Transverse colon (tissue), 4 donors: ENCODE measurements at regions not wholly inside any gene's neighbourhood (a gene's known extent, or its start where the extent isn't known, plus 50 kb on each side); places are given as distances from the start of the nearest gene placed in this dataset.

Source experiments
- CTCF ChIP-seq, 5 experiments: fragments of 200-600 bp in 3 of 5; fragments of 450-650 bp in 2 of 5; sonication (generic) in 3 of 5; IDR thresholded peaks; 1 replicate in 2 of 5; 2 replicates in 3 of 5; pipeline ENCODE4 v1.5.1; 2016 to 2017; ENCODE audit warnings: antibody characterized with exemption in 5 of 5, inconsistent platforms in 3 of 5, mild to moderate bottlenecking in 2 of 5, moderate library complexity in 1 of 5
- POLR2AphosphoS5 ChIP-seq, 3 donors: sonication (generic); formaldehyde crosslinking; IDR thresholded peaks; one replicate each; pipeline ENCODE4 v1.6.1; 2016; ENCODE audit warnings: antibody characterized with exemption in 3 of 3

GRCh38 chr20:60565083-60565482 lies 606.9 kb downstream of the CDH26 start:
- TF ChIP-seq POLR2AphosphoS5 (IDR thresholded peaks at IDR 0.05) (no peak), CTCF (IDR thresholded peaks at IDR 0.05) (no peak)
